ENCODE measurements at regions not wholly inside any gene's neighbourhood (a gene's known extent, or its start where the extent isn't known, plus 50 kb on each side); places are given as distances from the start of the nearest gene placed in this dataset.

GRCh38 chr7:14054125-14054524 is 64.7 kb upstream of the ETV1 start:
- Histone ChIP-seq H3K27ac (no peak overlapping the region), H3K27me3 (no peaks in the 10 kb centered on the region), H3K4me1 (no peaks in the 10 kb centered on the region), H3K4me3 (no peak overlapping the region), H3K36me3 (no peaks in the 10 kb centered on the region), H3K9me3 (no peaks in the 10 kb centered on the region)
- no peak for DNase-seq
- in situ Hi-C loops (cut with MboI; ENCODE audit: low sequenced_read_pairs in 4 of 4), result no loop called here
- no peak for ATAC-seq
- intact Hi-C loops (cut with DNase I; ENCODE audit: low total_unique reads), result no loop called here
- TF ChIP-seq CTCF (IDR thresholded peaks at IDR 0.05 in 4 of 5, conservative IDR thresholded peaks at IDR 0.05 in 1 of 5) (no peak), POLR2A (IDR thresholded peaks at IDR 0.05) (no peak)

- in situ Hi-C loops (cut with MboI; ENCODE audit: low sequenced_read_pairs in 4 of 4) (no loop called here), intact Hi-C loops (cut with DNase I; ENCODE audit: low total_unique reads) (no loop called here)
- no peaks in the 10 kb centered on the region for H3K9me3 ChIP-seq
- no peaks in the 10 kb centered on the region for H3K27me3 ChIP-seq
- no peak for TF ChIP-seq POLR2A (IDR thresholded peaks at IDR 0.05)
- TF ChIP-seq CTCF (IDR thresholded peaks at IDR 0.05 in 4 of 5, conservative IDR thresholded peaks at IDR 0.05 in 1 of 5), result no peak
- no peaks in the 10 kb centered on the region for H3K36me3 ChIP-seq
- H3K4me1 ChIP-seq, result no peaks in the 10 kb centered on the region
- DNase-seq (no peak), ATAC-seq (no peak)
- H3K27ac ChIP-seq, result no peak overlapping the region
- H3K4me3 ChIP-seq, result no peak overlapping the region
These were observed 59.4 kb upstream of the ETV1 start for GRCh38 chr7:14048889-14049288.

DNA sequence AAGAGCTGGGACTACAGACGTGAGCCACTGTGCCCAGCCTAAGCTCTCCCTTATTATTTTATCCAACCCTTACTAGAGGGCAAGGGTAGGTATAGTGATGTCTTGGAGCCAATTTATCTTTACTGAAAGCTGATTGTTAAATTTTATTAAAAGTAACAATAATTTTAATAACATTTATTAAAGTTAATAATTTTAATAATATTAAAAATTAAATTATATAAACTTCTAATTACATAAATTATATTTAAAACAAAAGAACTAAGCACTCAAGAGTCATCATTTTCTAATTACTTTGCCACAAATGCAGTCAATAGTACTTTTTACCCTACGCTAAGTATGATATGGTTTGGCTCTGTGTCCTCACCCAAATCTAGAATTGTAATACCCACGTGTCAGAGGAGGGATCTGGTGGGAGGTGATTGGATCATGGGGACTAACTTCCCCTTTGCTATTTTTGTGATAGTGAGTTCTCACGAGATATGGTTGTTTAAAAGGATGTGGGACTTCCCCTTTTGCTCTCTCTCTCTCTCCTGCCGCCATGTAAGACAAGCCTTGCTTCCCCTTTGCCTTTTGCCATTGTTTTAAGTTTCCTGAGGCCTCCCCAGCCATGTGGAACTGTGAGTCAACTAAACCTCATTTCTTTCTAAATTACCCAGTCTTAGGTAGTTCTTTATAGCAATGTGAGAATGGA is 58.4 kb upstream of the ETV1 start:
- no peaks in the 10 kb centered on the region for H3K9me3 ChIP-seq
- no peak for DNase-seq
- no peaks in the 10 kb centered on the region for H3K27me3 ChIP-seq
- no peak for TF ChIP-seq CTCF (IDR thresholded peaks at IDR 0.05 in 4 of 5, conservative IDR thresholded peaks at IDR 0.05 in 1 of 5)
- no peak for TF ChIP-seq POLR2A (IDR thresholded peaks at IDR 0.05)
- no peak overlapping the region for H3K4me3 ChIP-seq
- H3K4me1 ChIP-seq, result no peaks in the 10 kb centered on the region
- in situ Hi-C loops (cut with MboI; ENCODE audit: low sequenced_read_pairs in 4 of 4) (no loop called here), intact Hi-C loops (cut with DNase I; ENCODE audit: low total_unique reads) (no loop called here)
- H3K27ac ChIP-seq, result no peak overlapping the region
- ATAC-seq, result no peak
- no peaks in the 10 kb centered on the region for H3K36me3 ChIP-seq

DNA sequence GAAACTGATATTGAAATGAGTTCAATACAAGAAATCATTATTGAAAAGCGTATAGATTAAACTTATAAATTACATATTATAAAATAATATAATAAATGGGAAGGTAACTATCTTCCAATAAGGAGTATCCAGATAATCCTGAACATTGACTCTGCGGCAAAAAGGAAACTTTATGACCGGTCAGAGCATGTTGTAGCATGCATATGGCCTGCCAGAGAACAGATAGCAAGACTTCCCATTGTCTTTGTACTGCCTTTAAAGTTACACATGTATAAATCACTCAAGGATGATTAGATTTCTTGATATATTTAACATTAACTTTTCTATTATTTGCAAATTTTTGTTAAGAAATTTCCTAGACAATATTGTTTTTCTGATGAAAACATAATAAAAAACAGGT is 56.2 kb upstream of the ETV1 start:
- intact Hi-C loops (cut with DNase I; ENCODE audit: low total_unique reads), result no loop called here
- in situ Hi-C loops (cut with MboI; ENCODE audit: low sequenced_read_pairs in 4 of 4), result no loop called here

More for the DNA sequence above, 56.2 kb upstream of the ETV1 start:
- Histone ChIP-seq H3K9me3 (no peaks in the 10 kb centered on the region), H3K4me3 (no peak overlapping the region), H3K36me3 (no peaks in the 10 kb centered on the region), H3K4me1 (no peaks in the 10 kb centered on the region), H3K27me3 (no peaks in the 10 kb centered on the region), H3K27ac (no peak overlapping the region)
- TF ChIP-seq CTCF (IDR thresholded peaks at IDR 0.05 in 4 of 5, conservative IDR thresholded peaks at IDR 0.05 in 1 of 5), result no peak
- no peak for TF ChIP-seq POLR2A (IDR thresholded peaks at IDR 0.05)
- DNase-seq (no peak), ATAC-seq (no peak)
